ENCODE measurements at regions not wholly inside any gene's neighbourhood (a gene's known extent, or its start where the extent isn't known, plus 50 kb on each side); places are given as distances from the start of the nearest gene placed in this dataset.

DNA sequence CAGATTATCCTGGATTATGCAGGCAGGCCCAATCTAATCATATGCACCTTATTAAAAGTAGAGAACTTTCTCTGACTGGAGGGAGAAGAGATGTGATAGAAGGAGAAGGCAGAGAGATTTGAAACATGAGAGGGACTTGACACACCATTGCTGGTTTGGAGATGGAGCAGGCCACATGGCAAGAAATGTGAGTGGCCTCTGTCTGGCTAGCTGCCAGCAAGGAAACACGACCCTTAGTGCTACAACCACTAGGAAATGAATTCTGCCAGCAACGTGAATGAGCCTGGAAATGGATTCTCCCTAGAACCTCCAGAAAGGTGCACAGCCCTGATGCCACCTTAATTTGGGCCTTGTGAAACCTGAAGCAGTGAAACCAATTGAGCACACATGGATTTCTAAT, 79.5 kb upstream of the MBNL3 start:
- DNase-seq: no peak

DNA sequence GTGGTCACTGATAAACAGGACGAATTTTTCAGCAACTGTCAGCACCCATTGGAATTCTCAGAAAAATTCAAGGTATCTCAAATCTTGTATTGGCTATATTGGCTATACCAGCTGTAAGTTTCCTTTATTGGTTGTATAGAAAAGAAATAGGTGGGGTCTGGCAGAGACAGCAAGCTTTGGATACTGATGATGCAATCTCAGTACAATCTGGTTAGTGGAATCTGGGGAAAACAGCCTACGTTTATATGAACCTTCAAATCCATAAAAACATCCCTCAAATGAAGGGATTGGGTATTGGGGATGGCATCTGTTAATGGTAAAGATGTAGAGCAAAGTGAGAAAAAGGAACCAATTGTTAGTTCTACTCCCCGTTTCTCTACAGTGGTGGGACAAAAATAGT, 76.4 kb upstream of the MBNL3 start:
- peak; percentile 12 for DNase-seq

- peak; percentile 50 for DNase-seq
Measured at GRCh38 chrX:132563976-132564375, 75.1 kb upstream of the MBNL3 start.

GRCh38 chrX:132561974-132562373, 73.1 kb upstream of the MBNL3 start:
- no peak for DNase-seq

DNA sequence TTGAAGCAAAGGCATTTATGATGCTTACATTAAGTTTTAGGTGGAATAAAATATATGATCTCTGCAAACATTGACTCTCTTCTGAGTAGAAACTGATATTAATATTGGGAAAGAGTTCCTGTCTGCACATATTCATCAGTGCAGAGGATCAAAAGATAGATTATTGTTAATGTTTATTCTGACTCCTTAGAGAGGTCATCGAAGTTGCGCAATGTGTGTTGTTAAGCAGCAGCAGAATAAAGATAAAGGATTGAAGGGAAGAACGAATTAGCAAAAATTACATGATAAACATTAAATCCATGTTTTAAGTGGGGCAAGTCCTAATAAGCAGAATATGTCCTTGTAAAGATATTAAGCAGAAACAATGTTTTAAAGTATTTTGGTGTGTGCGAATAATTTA, 72.6 kb upstream of the MBNL3 start:
- no peak for DNase-seq

GRCh38 chrX:132559101-132559500, 70.3 kb upstream of the MBNL3 start:
- no peak for DNase-seq

- no peak for DNase-seq
Measured at GRCh38 chrX:132539611-132540010, 50.8 kb upstream of the MBNL3 start.
